WI38 (cell line): ENCODE measurements at regions not wholly inside any gene's neighbourhood (a gene's known extent, or its start where the extent isn't known, plus 50 kb on each side); places are given as distances from the start of the nearest gene placed in this dataset.
"Not testable (repeated sequence)": the region's sequence is repeated elsewhere in the genome, so short reads cannot be mapped to it uniquely, and the experiment has no call there.

Source experiments
- H3K4me3 ChIP-seq: 2 replicates; pipeline ENCODE4 v1.5.1; 2011; ENCODE audit warnings: low read depth, mild to moderate bottlenecking, control low read depth, low read length
- TF ChIP-seq, protein P1 (sequence below): IDR thresholded peaks from 2 replicates; pipeline ENCODE4 v1.5.1; 2012; ENCODE audit warnings: low read depth, mild to moderate bottlenecking, control low read depth, low read length

- H3K4me3 ChIP-seq = no peak overlapping the region
- TF ChIP-seq, protein P1, sequence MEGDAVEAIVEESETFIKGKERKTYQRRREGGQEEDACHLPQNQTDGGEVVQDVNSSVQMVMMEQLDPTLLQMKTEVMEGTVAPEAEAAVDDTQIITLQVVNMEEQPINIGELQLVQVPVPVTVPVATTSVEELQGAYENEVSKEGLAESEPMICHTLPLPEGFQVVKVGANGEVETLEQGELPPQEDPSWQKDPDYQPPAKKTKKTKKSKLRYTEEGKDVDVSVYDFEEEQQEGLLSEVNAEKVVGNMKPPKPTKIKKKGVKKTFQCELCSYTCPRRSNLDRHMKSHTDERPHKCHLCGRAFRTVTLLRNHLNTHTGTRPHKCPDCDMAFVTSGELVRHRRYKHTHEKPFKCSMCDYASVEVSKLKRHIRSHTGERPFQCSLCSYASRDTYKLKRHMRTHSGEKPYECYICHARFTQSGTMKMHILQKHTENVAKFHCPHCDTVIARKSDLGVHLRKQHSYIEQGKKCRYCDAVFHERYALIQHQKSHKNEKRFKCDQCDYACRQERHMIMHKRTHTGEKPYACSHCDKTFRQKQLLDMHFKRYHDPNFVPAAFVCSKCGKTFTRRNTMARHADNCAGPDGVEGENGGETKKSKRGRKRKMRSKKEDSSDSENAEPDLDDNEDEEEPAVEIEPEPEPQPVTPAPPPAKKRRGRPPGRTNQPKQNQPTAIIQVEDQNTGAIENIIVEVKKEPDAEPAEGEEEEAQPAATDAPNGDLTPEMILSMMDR = no peak
Measured at GRCh38 chr5:158506648-158507047, 593.1 kb downstream of the EBF1 start.

- TF ChIP-seq, protein P1 = no peak
- no peak overlapping the region for H3K4me3 ChIP-seq
Measured at GRCh38 chr5:158502686-158503085, 597.0 kb downstream of the EBF1 start.

DNA sequence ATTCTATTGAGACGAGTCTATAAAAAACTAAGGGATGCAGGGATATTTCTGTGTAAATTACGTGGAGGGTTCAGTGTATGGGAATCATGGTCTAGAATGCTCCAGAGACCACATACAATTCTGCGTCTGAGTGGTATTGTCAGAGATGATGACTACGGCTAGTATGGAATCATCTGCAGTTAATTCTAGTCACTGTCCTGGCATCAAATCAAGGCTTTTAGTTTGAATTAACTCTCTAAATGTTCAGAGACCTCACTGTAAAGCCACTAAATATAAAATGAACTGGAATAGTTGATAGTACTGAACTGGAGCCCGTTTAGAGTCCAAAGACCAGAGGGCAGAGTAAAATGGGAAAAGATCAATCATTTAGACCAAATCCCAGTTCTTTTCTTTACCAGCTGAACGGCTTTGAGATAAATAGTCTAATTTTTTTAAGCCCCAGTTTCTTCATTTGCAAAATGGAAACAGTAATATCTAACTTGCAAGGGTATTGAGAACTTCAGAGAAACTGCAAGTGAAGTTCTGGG lies 599.8 kb downstream of the EBF1 start:
- no peak overlapping the region for H3K4me3 ChIP-seq
- TF ChIP-seq, protein P1 = no peak

DNA sequence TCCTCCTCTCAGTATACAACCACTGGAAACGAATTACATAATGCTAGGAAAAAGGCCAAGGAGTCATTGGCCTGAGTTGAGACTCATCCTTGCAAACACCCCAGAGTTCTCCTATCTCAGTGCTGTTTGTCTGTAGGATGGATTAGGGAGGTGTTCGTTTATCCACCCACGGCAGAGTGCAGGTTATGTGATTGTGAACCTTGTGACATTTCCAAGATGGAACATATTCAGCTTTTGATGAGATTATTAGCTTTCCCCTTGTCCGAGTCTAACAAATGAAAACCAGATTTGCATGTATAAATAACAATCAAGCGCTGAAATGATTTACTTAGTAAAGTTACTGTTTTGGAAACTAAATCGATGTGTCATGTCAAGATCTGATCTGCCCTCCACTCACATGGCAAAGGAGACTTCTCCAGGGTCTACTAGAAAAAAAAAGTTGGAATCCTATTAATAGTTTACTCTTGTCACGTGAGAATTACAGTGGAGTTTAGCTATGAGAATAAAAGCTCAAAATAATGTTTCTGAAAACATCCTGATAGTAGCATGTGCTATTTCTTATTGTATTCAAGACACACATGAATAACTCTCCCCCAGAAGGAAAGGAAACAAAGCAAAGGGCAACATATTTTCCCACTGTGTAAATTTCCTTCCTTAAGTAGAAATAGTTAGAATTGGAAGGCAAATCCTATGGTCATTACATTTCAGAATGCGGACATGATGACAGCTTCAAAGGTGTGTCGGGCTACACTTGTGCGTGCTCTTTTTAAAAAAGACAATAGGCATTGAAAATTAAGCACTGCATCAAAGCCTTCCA lies 600.4 kb downstream of the EBF1 start:
- TF ChIP-seq, protein P1 = no peak
- H3K4me3 ChIP-seq = no peak overlapping the region

GRCh38 chr5:158496624-158497023 lies 603.1 kb downstream of the EBF1 start:
- H3K4me3 ChIP-seq = no peak overlapping the region

GRCh38 chr5:158494541-158494940 lies 605.2 kb downstream of the EBF1 start:
- TF ChIP-seq, protein P1 = no peak
- H3K4me3 ChIP-seq = no peak overlapping the region

More at GRCh38 chr5:158496624-158497023, 603.1 kb downstream of the EBF1 start:
- TF ChIP-seq, protein P1 = no peak

DNA sequence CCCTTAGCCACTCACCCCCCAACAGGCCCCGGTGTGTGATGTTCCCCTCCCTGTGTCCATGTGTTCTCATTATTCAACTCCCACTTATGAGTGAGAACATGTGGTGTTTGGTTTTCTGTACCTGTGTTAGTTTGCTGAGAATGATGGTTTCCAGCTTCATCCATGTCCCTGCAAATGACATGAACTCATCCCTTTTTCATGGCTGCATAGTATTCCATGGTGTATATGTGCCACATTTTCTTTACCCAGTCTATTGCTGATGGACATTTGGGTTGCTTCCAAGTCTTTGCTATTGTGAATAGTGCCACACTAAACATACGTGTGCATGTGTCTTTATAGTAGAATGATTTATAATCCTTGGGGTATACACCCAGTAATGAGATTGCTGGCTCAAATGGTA lies 605.7 kb downstream of the EBF1 start:
- H3K4me3 ChIP-seq = not testable (repeated sequence)
